ENCODE measurements at regions not wholly inside any gene's neighbourhood (a gene's known extent, or its start where the extent isn't known, plus 50 kb on each side); places are given as distances from the start of the nearest gene placed in this dataset.

DNA sequence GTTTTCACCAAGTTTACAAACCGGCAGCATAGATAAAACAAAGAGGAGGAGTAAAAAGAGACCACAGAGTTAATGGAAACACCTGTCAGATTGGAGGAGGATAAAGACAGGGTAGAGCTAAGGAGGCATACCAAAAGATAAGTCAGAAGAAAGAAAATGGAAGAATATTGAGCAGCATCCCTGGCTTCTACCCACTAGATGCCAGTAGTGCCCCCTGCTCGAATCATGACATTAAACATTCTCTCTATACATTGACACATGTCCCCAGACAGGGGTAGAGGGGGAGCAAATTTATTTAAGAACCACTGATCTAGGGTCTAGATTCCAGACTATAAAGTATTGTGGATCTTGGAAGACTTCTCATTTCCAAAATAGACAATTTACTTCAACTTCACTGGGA, 159.8 kb upstream of the ETAA1 start:
- H3K9me3 ChIP-seq (ENCODE audit: insufficient read depth, low read depth, low read length), result no peaks in the 10 kb centered on the region
- no peaks in the 10 kb centered on the region for H3K36me3 ChIP-seq (ENCODE audit: control insufficient read depth in 1 of 2, insufficient read depth in 2 of 2, low read length in 2 of 2)
- DNase-seq, result no peak
- H2BK5ac ChIP-seq (ENCODE audit: low read depth, low read length, poor library complexity), result no peak overlapping the region
- no peak overlapping the region for H3K4me3 ChIP-seq (ENCODE audit: low read depth, low read length)
- H3K27me3 ChIP-seq (ENCODE audit: insufficient read depth, low read length), result no peaks in the 10 kb centered on the region
- H4K12ac ChIP-seq (ENCODE audit: low read depth, low read length), result no peak overlapping the region
- H3K79me1 ChIP-seq (ENCODE audit: low read length), result no peaks in the 10 kb centered on the region
- H3K18ac ChIP-seq (ENCODE audit: low read length), result no peak overlapping the region
- no peak overlapping the region for H2BK12ac ChIP-seq (ENCODE audit: low read length)
- WGBS (ENCODE audit: extremely low coverage, insufficient coverage, insufficient read length), result no CpG with 5 or more reads among the region's 2 CpGs
- H4K91ac ChIP-seq (ENCODE audit: low read depth, low read length), result no peak overlapping the region
- H3K23ac ChIP-seq (ENCODE audit: low read length), result no peak overlapping the region
- H3K14ac ChIP-seq (ENCODE audit: low read length), result no peak overlapping the region
- H2AFZ ChIP-seq (ENCODE audit: insufficient read depth, low read length, poor library complexity), result no peak overlapping the region
- H3K27ac ChIP-seq (ENCODE audit: low read depth, low read length), result no peak overlapping the region
- H4K8ac ChIP-seq (ENCODE audit: low read depth, low read length), result no peak overlapping the region
- no peaks in the 10 kb centered on the region for H3K4me1 ChIP-seq (ENCODE audit: control insufficient read depth in 1 of 2, insufficient read depth in 2 of 2, low read length in 2 of 2)
- H3K4me2 ChIP-seq (ENCODE audit: low read length), result no peak overlapping the region
- H3K79me2 ChIP-seq (ENCODE audit: control insufficient read depth, insufficient read depth, low read length, poor library complexity), result no peaks in the 10 kb centered on the region
- H2BK120ac ChIP-seq (ENCODE audit: insufficient read depth, low read length, poor library complexity), result no peak overlapping the region
- no peak overlapping the region for H3K4ac ChIP-seq (ENCODE audit: low read depth, low read length)
- H2AK5ac ChIP-seq (ENCODE audit: low read length), result no peak overlapping the region
- H3K9ac ChIP-seq (ENCODE audit: low read length), result no peak overlapping the region

DNA sequence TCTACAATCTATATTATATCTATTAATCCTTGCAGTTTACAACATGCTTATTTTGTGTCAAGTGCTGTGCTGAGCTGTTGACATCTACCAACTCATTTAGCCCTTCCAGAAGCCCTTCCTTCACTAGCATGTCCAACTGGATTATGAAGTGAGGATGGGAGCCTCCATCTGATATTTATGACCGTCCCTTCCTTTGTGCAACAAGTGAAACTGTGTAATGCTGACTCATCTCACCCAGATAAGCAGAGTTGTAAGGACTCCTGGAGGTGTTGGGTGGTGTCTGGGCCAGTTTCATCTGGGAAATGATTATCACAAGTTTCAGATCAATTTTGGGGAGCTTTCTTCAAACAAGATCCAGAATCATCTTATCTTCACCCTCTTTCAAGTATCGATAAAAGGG, 156.6 kb upstream of the ETAA1 start:
- Histone ChIP-seq H3K27ac (ENCODE audit: low read depth, low read length) (no peak overlapping the region), H3K27me3 (ENCODE audit: insufficient read depth, low read length) (no peaks in the 10 kb centered on the region), H3K14ac (ENCODE audit: low read length) (no peak overlapping the region), H3K4me1 (ENCODE audit: control insufficient read depth in 1 of 2, insufficient read depth in 2 of 2, low read length in 2 of 2) (no peaks in the 10 kb centered on the region), H4K8ac (ENCODE audit: low read depth, low read length) (no peak overlapping the region), H2AFZ (ENCODE audit: insufficient read depth, low read length, poor library complexity) (no peak overlapping the region), H2BK12ac (ENCODE audit: low read length) (no peak overlapping the region), H3K9me3 (ENCODE audit: insufficient read depth, low read depth, low read length) (no peaks in the 10 kb centered on the region), H2BK5ac (ENCODE audit: low read depth, low read length, poor library complexity) (no peak overlapping the region), H4K91ac (ENCODE audit: low read depth, low read length) (no peak overlapping the region), H2AK5ac (ENCODE audit: low read length) (no peak overlapping the region), H3K18ac (ENCODE audit: low read length) (no peak overlapping the region), H3K4me3 (ENCODE audit: low read depth, low read length) (no peak overlapping the region), H2BK120ac (ENCODE audit: insufficient read depth, low read length, poor library complexity) (no peak overlapping the region), H3K4ac (ENCODE audit: low read depth, low read length) (no peak overlapping the region), H3K23ac (ENCODE audit: low read length) (no peak overlapping the region), H3K36me3 (ENCODE audit: control insufficient read depth in 1 of 2, insufficient read depth in 2 of 2, low read length in 2 of 2) (no peaks in the 10 kb centered on the region), H4K12ac (ENCODE audit: low read depth, low read length) (no peak overlapping the region), H3K79me2 (ENCODE audit: control insufficient read depth, insufficient read depth, low read length, poor library complexity) (no peaks in the 10 kb centered on the region), H3K79me1 (ENCODE audit: low read length) (no peaks in the 10 kb centered on the region), H3K9ac (ENCODE audit: low read length) (no peak overlapping the region), H3K4me2 (ENCODE audit: low read length) (no peak overlapping the region)
- WGBS (ENCODE audit: extremely low coverage, insufficient coverage, insufficient read length), result no CpG with 5 or more reads among the region's 2 CpGs
- DNase-seq, result no peak

DNA sequence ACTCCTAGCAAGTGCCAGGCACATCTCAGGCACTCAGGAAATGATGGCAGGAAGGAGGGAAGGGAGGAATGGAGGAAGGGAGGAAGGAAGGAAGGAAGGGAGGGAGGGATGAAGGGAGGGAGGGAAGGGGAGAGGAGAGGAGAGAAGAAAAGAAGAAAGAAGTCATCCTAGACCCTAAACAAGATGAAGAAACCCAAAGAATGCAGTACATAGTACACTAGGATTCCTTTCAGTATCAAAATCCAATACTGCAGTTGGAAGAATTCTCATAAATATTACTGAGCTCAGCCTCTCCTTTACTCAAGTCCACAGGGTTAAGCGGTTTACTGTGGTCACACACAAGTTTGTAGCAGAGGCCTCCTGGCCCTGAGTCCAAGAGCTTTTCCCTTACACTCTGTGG, 155.7 kb upstream of the ETAA1 start:
- Histone ChIP-seq H3K4ac (ENCODE audit: low read depth, low read length) (no peak overlapping the region), H3K4me1 (ENCODE audit: control insufficient read depth in 1 of 2, insufficient read depth in 2 of 2, low read length in 2 of 2) (no peaks in the 10 kb centered on the region), H2BK120ac (ENCODE audit: insufficient read depth, low read length, poor library complexity) (no peak overlapping the region), H3K27ac (ENCODE audit: low read depth, low read length) (no peak overlapping the region), H3K36me3 (ENCODE audit: control insufficient read depth in 1 of 2, insufficient read depth in 2 of 2, low read length in 2 of 2) (no peaks in the 10 kb centered on the region), H3K79me2 (ENCODE audit: control insufficient read depth, insufficient read depth, low read length, poor library complexity) (no peaks in the 10 kb centered on the region), H3K23ac (ENCODE audit: low read length) (no peak overlapping the region), H3K4me3 (ENCODE audit: low read depth, low read length) (no peak overlapping the region), H3K18ac (ENCODE audit: low read length) (no peak overlapping the region), H4K12ac (ENCODE audit: low read depth, low read length) (no peak overlapping the region), H2BK5ac (ENCODE audit: low read depth, low read length, poor library complexity) (no peak overlapping the region), H2AK5ac (ENCODE audit: low read length) (no peak overlapping the region), H4K8ac (ENCODE audit: low read depth, low read length) (no peak overlapping the region), H3K9ac (ENCODE audit: low read length) (no peak overlapping the region), H4K91ac (ENCODE audit: low read depth, low read length) (no peak overlapping the region), H3K9me3 (ENCODE audit: insufficient read depth, low read depth, low read length) (no peaks in the 10 kb centered on the region), H2BK12ac (ENCODE audit: low read length) (no peak overlapping the region), H2AFZ (ENCODE audit: insufficient read depth, low read length, poor library complexity) (no peak overlapping the region), H3K27me3 (ENCODE audit: insufficient read depth, low read length) (no peaks in the 10 kb centered on the region), H3K14ac (ENCODE audit: low read length) (no peak overlapping the region), H3K79me1 (ENCODE audit: low read length) (no peaks in the 10 kb centered on the region), H3K4me2 (ENCODE audit: low read length) (no peak overlapping the region)
- no peak for DNase-seq
- WGBS (ENCODE audit: extremely low coverage, insufficient coverage, insufficient read length), result no CpG with 5 or more reads among the region's 1 CpG

DNA sequence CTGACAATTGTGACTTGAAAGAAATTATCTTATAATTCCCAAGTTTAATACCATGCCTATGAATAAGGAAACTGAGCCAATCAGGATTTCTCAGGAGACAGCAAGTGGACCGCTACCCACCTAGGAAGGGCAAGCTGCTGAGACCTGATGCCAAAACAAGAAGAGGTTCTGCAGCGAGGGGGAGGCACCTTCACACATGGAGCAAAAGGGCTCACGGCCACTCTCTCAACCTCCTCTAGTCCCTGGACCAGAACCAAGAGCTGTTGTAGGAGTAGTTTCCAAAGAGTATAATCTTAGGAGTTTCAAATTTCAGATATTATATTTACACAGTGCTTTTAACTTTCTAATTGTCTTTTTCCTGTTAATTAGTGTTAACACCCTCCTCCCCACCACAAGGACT, 154.7 kb upstream of the ETAA1 start:
- no peak overlapping the region for H3K27ac ChIP-seq (ENCODE audit: low read depth, low read length)
- no peak overlapping the region for H3K4me2 ChIP-seq (ENCODE audit: low read length)
- no peaks in the 10 kb centered on the region for H3K9me3 ChIP-seq (ENCODE audit: insufficient read depth, low read depth, low read length)
- no peak overlapping the region for H2AFZ ChIP-seq (ENCODE audit: insufficient read depth, low read length, poor library complexity)
- no peaks in the 10 kb centered on the region for H3K36me3 ChIP-seq (ENCODE audit: control insufficient read depth in 1 of 2, insufficient read depth in 2 of 2, low read length in 2 of 2)
- H3K79me1 ChIP-seq (ENCODE audit: low read length), result no peaks in the 10 kb centered on the region
- no peak overlapping the region for H2BK120ac ChIP-seq (ENCODE audit: insufficient read depth, low read length, poor library complexity)
- no peak overlapping the region for H4K8ac ChIP-seq (ENCODE audit: low read depth, low read length)
- H2BK12ac ChIP-seq (ENCODE audit: low read length), result no peak overlapping the region
- H3K23ac ChIP-seq (ENCODE audit: low read length), result no peak overlapping the region
- no peak for DNase-seq
- no peak overlapping the region for H4K12ac ChIP-seq (ENCODE audit: low read depth, low read length)
- H3K4ac ChIP-seq (ENCODE audit: low read depth, low read length), result no peak overlapping the region
- H2AK5ac ChIP-seq (ENCODE audit: low read length), result no peak overlapping the region
- H3K14ac ChIP-seq (ENCODE audit: low read length), result no peak overlapping the region
- H3K79me2 ChIP-seq (ENCODE audit: control insufficient read depth, insufficient read depth, low read length, poor library complexity), result no peaks in the 10 kb centered on the region
- H3K4me1 ChIP-seq (ENCODE audit: control insufficient read depth in 1 of 2, insufficient read depth in 2 of 2, low read length in 2 of 2), result no peaks in the 10 kb centered on the region
- no peak overlapping the region for H2BK5ac ChIP-seq (ENCODE audit: low read depth, low read length, poor library complexity)
- H4K91ac ChIP-seq (ENCODE audit: low read depth, low read length), result no peak overlapping the region
- H3K4me3 ChIP-seq (ENCODE audit: low read depth, low read length), result no peak overlapping the region
- H3K18ac ChIP-seq (ENCODE audit: low read length), result no peak overlapping the region
- H3K27me3 ChIP-seq (ENCODE audit: insufficient read depth, low read length), result no peaks in the 10 kb centered on the region
- no peak overlapping the region for H3K9ac ChIP-seq (ENCODE audit: low read length)
- WGBS (ENCODE audit: extremely low coverage, insufficient coverage, insufficient read length), result no CpG with 5 or more reads among the region's 3 CpGs
